Sigmoid colon (tissue), 6 donors: ENCODE measurements at regions not wholly inside any gene's neighbourhood (a gene's known extent, or its start where the extent isn't known, plus 50 kb on each side); places are given as distances from the start of the nearest gene placed in this dataset.
"Not testable (repeated sequence)": the region's sequence is repeated elsewhere in the genome, so short reads cannot be mapped to it uniquely, and the experiment has no call there.

Source experiments
- DNase-seq: peaks from one replicate; pipeline ENCODE4 v3.0.0-alpha.2; 2019
- H3K27ac ChIP-seq, 4 donors: fragments of 200-600 bp; sonication (generic); one replicate each; pipeline ENCODE4 v1.5.1; 2016 to 2019; ENCODE audit warnings: mild to moderate bottlenecking in 1 of 4
- H3K27me3 ChIP-seq, 3 donors: fragments of 200-600 bp; sonication (generic); one replicate each; pipeline ENCODE4 v1.5.1; 2019; ENCODE audit warnings: mild to moderate bottlenecking in 1 of 3
- H3K36me3 ChIP-seq, 4 donors: fragments of 200-600 bp; sonication (generic); one replicate each; pipeline ENCODE4 v1.5.1; 2016 to 2019
- H3K4me1 ChIP-seq, 4 donors: fragments of 200-600 bp; sonication (generic); one replicate each; pipeline ENCODE4 v1.5.1; 2017 to 2019
- H3K4me3 ChIP-seq, 4 donors: fragments of 200-600 bp; sonication (generic); one replicate each; pipeline ENCODE4 v1.5.1; 2017 to 2019; ENCODE audit warnings: mild to moderate bottlenecking in 2 of 4, moderate library complexity in 1 of 4
- H3K9me3 ChIP-seq, 4 donors: fragments of 200-600 bp in 3 of 4; sonication (generic) in 3 of 4; one replicate each; pipeline versions ENCODE4 v1.5.1 to v1.6.1; 2013 to 2019
- EP300 ChIP-seq, 4 donors: sonication (generic); formaldehyde crosslinking; IDR thresholded peaks; one replicate each; pipeline ENCODE4 v1.6.1; 2017; ENCODE audit warnings: antibody characterized with exemption in 4 of 4
- POLR2A ChIP-seq, 2 donors: fragments of 450-650 bp; IDR thresholded peaks; one replicate each; pipeline ENCODE4 v1.6.1; 2016; ENCODE audit warnings: antibody characterized with exemption in 2 of 2, mild to moderate bottlenecking in 2 of 2, moderate library complexity in 2 of 2
- POLR2AphosphoS5 ChIP-seq, 4 donors: sonication (generic); formaldehyde crosslinking; IDR thresholded peaks; one replicate each; pipeline ENCODE4 v1.6.1; 2017; ENCODE audit warnings: antibody characterized with exemption in 4 of 4
- WGBS, 2 donors: extraction: QIAGEN DNeasy Blood & Tissue Kit; methylation state at CpG; one replicate each; pipeline ENCODE4 v1.1.7; 2013; 5-methylcytosine and 5-hydroxymethylcytosine counted together
- intact Hi-C: fragments of 100-400 bp; cut with DNase I; formaldehyde crosslinking; loops from one replicate; pipeline ENCODE4 v1.15.1; 2023
- TF ChIP-seq, protein P1 (sequence below), 4 experiments: fragments of 450-650 bp in 3 of 4; fragments of 200-600 bp in 1 of 4; IDR thresholded peaks; one replicate each; pipeline ENCODE4 v1.5.1; 2016 to 2019; ENCODE audit warnings: antibody characterized with exemption in 4 of 4, mild to moderate bottlenecking in 3 of 4, moderate library complexity in 2 of 4
- donor health status: healthy with polysubstance abuse.
- donor health status: healthy.

DNA sequence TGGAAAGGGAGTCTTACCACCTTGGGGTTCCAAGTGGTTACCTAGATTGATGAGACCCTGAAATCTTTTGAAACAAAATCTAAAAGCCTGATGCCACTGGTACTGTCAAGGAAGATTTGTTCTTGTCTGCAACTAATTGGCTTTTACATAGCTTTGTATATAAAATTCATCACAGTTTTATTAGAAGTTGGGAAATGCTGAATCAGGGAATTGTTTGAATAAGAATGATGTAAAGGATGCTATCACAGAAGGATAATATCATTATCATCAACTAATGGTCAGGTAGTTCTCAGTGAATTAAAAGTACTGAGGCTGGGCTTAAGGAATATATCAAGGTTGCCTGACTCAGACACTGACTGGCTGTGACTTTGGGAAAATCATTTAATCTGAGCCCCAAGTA is 248.3 kb upstream of the STXBP6 start:
- intact Hi-C loops: no loop called here
- H3K27me3 ChIP-seq: no peaks in the 10 kb centered on the region
- no peak for TF ChIP-seq EP300 (IDR thresholded peaks at IDR 0.05)
- no peak for TF ChIP-seq POLR2AphosphoS5 (IDR thresholded peaks at IDR 0.05)
- TF ChIP-seq, protein P1, sequence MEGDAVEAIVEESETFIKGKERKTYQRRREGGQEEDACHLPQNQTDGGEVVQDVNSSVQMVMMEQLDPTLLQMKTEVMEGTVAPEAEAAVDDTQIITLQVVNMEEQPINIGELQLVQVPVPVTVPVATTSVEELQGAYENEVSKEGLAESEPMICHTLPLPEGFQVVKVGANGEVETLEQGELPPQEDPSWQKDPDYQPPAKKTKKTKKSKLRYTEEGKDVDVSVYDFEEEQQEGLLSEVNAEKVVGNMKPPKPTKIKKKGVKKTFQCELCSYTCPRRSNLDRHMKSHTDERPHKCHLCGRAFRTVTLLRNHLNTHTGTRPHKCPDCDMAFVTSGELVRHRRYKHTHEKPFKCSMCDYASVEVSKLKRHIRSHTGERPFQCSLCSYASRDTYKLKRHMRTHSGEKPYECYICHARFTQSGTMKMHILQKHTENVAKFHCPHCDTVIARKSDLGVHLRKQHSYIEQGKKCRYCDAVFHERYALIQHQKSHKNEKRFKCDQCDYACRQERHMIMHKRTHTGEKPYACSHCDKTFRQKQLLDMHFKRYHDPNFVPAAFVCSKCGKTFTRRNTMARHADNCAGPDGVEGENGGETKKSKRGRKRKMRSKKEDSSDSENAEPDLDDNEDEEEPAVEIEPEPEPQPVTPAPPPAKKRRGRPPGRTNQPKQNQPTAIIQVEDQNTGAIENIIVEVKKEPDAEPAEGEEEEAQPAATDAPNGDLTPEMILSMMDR (IDR thresholded peaks at IDR 0.05): no peak
- TF ChIP-seq POLR2A (IDR thresholded peaks at IDR 0.05): no peak

DNA sequence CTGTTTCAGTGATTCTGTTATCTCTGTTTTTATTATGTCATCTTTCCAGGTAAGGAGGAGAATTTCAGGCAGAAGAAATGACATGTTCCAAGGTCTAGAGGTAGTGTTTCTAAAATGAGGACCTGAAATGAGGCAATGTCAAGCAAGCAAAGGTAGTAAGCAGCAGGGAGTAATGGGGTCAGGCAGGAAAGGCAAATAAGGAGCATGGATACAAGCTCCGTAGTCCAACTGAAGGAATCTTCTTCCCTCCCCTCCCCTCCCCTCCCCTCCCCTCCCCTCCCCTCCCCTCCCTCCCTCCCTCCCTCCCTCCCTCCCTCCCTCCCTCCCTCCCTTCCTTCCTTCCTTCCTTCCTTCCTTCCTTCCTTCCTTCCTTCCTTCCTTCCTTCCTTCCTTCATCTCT is 240.2 kb upstream of the STXBP6 start:
- H3K9me3 ChIP-seq, H3K4me1 ChIP-seq, H3K27me3 ChIP-seq, DNase-seq, intact Hi-C loops, H3K36me3 ChIP-seq, H3K4me3 ChIP-seq, H3K27ac ChIP-seq: not testable (repeated sequence)
- WGBS, 2 donors: 59 to 64% methylated on average over 1 of the region's 1 CpG

More for the DNA sequence above, 248.3 kb upstream of the STXBP6 start:
- Histone ChIP-seq H3K4me3 (no peak overlapping the region), H3K4me1 (no peaks in the 10 kb centered on the region), H3K36me3 (no peaks in the 10 kb centered on the region), H3K9me3 (no peaks in the 10 kb centered on the region), H3K27ac (no peak overlapping the region)
- no peak for DNase-seq

DNA sequence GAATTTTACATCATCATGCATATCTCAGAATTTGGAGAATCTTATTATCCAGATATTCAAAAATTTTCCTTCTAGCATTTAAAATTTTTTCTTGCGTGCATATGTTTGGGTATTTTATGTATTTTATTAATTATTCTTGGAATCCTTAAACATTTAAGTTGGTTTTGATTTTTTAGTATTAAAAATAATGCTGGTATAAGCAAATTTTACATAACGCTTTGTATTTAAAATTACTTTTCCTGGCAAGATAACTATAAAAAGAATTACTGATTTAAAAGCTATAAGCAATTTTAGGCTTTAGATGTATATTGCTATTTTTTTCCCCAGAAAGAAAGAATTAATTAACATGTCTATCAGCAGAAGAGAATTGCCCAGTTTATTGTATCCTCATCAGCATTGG is 224.6 kb upstream of the STXBP6 start:
- DNase-seq: no peak
- WGBS, 2 donors: 69 to 99% methylated on average over 2 of the region's 2 CpGs
- Histone ChIP-seq H3K27ac (no peak overlapping the region), H3K9me3 (no peaks in the 10 kb centered on the region), H3K36me3 (no peaks in the 10 kb centered on the region), H3K4me1 (no peaks in the 10 kb centered on the region), H3K27me3 (no peaks in the 10 kb centered on the region), H3K4me3 (no peak overlapping the region)
- intact Hi-C loops: no loop called here
- TF ChIP-seq EP300 (IDR thresholded peaks at IDR 0.05): no peak
- no peak for TF ChIP-seq POLR2AphosphoS5 (IDR thresholded peaks at IDR 0.05)
- no peak for TF ChIP-seq POLR2A (IDR thresholded peaks at IDR 0.05)

DNA sequence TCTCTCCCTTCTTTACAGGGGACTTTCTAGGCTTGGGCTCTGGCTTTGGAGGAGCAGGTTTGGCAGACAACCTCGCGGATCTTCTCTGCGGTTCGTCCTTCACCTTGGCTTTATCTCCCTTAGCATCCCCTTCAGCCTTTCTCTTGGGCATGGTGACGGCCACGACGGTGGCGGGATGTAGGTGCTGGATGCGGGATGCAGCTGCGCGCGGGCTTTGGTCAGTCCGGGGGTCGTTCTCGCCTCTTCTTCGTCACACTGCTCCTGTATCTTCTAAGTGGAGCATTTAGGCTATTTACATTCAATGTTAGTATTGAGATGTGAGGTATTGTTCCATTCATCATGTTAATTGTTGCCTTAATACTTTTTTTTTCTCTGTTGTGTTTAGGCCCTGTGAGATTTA is 217.2 kb upstream of the STXBP6 start:
- no peak for DNase-seq
- no peak overlapping the region for H3K4me3 ChIP-seq
- H3K27me3 ChIP-seq: no peaks in the 10 kb centered on the region
- no peaks in the 10 kb centered on the region for H3K9me3 ChIP-seq
- no peaks in the 10 kb centered on the region for H3K4me1 ChIP-seq
- H3K36me3 ChIP-seq: no peaks in the 10 kb centered on the region
- TF ChIP-seq, protein P1 (IDR thresholded peaks at IDR 0.05): no peak
- no peak for TF ChIP-seq EP300 (IDR thresholded peaks at IDR 0.05)
- no peak for TF ChIP-seq POLR2A (IDR thresholded peaks at IDR 0.05)
- no peak for TF ChIP-seq POLR2AphosphoS5 (IDR thresholded peaks at IDR 0.05)
- 91 to 94% methylated on average over 16 of the region's 16 CpGs for WGBS, 2 donors
- H3K27ac ChIP-seq: no peak overlapping the region
- intact Hi-C loops: no loop called here

DNA sequence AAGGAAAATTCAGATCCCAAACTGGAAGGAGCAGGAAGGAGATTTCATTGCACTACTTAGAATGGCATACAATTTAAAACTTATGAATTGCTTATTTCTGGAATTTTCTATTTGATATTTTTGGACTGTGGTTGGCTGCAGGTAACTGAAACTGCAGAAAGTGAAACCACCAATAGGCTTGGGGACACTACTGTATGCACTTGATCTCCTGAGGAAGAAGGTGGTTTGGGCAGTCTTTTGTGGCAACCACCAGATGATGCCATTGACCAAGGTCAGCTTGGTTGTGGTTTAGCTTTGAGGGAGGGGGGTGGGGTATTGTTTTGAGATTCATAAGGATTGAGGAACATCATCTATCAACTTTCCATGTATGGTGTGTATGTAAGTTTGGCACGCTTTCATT is 209.5 kb upstream of the STXBP6 start:
- intact Hi-C loops: no loop called here
- Histone ChIP-seq H3K9me3 (no peaks in the 10 kb centered on the region), H3K4me1 (no peaks in the 10 kb centered on the region), H3K4me3 (no peak overlapping the region), H3K36me3 (no peaks in the 10 kb centered on the region), H3K27ac (no peak overlapping the region), H3K27me3 (no peaks in the 10 kb centered on the region)
- WGBS, 2 donors: 86 to 93% methylated on average over 1 of the region's 1 CpG
- TF ChIP-seq POLR2A (IDR thresholded peaks at IDR 0.05) (no peak), POLR2AphosphoS5 (IDR thresholded peaks at IDR 0.05) (no peak), EP300 (IDR thresholded peaks at IDR 0.05) (no peak)
- no peak for DNase-seq

DNA sequence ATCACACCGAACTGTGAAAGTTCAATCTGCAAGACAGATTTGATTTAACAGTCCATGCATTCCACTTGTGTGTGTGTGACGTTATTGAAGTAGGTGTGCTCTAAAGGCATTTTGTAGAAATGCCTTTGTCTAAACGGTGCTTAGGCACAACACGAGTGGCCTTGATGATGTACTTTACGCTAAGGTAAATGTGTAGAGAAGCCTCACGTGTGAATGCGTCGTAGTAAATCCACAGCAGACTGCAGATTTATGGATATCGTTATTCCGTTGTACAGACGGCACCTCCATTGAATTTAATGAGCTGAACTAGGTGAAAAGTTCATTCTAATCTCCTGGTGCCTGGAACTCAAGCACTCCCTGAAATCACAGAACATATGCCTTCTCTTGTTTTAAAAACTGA is 202.8 kb upstream of the STXBP6 start:
- Histone ChIP-seq H3K4me1 (no peaks in the 10 kb centered on the region), H3K9me3 (no peaks in the 10 kb centered on the region), H3K4me3 (no peak overlapping the region), H3K27me3 (no peaks in the 10 kb centered on the region), H3K27ac (no peak overlapping the region), H3K36me3 (no peaks in the 10 kb centered on the region)
- intact Hi-C loops: no loop called here
- 27 to 57% methylated on average over 11 of the region's 11 CpGs for WGBS, 2 donors
- DNase-seq: no peak
- TF ChIP-seq, protein P1 (IDR thresholded peaks at IDR 0.05): no peak
- TF ChIP-seq POLR2AphosphoS5 (IDR thresholded peaks at IDR 0.05) (no peak), EP300 (IDR thresholded peaks at IDR 0.05) (no peak), POLR2A (IDR thresholded peaks at IDR 0.05) (no peak)
